Breast epithelium (tissue), 3 donors: ENCODE measurements at regions not wholly inside any gene's neighbourhood (a gene's known extent, or its start where the extent isn't known, plus 50 kb on each side); places are given as distances from the start of the nearest gene placed in this dataset.

ENCODE experiments used
- POLR2A ChIP-seq: fragments of 450-650 bp; IDR thresholded peaks from one replicate; pipeline ENCODE4 v1.6.1; 2016; ENCODE audit warnings: antibody characterized with exemption, mild to moderate bottlenecking, moderate library complexity
- POLR2AphosphoS5 ChIP-seq, 3 donors: sonication (generic); formaldehyde crosslinking; IDR thresholded peaks; one replicate each; pipeline ENCODE4 v1.6.1; 2017; ENCODE audit warnings: antibody characterized with exemption in 3 of 3
- TF ChIP-seq, protein P1 (sequence below), 3 donors: fragments of 450-650 bp; IDR thresholded peaks; one replicate each; pipeline ENCODE4 v1.5.1; 2016 to 2017; ENCODE audit warnings: antibody characterized with exemption in 3 of 3, mild to moderate bottlenecking in 3 of 3, moderate library complexity in 3 of 3

DNA sequence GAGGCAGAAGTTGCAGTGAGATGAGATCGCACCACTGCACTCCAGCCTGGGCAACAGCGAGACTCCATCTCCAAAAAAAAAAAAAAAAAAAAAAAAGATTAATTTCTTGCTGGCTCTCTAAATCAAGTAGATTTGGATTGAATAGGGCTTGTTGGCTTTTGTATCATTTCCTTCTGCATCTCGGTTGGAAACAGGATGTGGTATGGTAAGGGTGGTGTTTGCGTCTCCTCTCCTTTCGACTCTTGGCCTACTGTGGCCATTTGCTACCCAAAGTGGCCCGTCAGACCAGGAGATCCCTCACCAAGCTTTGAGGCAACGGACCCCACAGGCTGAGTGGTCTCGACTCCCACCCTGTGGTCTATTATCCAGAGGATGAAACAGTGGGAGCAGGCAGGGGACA, 168.0 kb upstream of the IRX3 start:
- TF ChIP-seq, protein P1, sequence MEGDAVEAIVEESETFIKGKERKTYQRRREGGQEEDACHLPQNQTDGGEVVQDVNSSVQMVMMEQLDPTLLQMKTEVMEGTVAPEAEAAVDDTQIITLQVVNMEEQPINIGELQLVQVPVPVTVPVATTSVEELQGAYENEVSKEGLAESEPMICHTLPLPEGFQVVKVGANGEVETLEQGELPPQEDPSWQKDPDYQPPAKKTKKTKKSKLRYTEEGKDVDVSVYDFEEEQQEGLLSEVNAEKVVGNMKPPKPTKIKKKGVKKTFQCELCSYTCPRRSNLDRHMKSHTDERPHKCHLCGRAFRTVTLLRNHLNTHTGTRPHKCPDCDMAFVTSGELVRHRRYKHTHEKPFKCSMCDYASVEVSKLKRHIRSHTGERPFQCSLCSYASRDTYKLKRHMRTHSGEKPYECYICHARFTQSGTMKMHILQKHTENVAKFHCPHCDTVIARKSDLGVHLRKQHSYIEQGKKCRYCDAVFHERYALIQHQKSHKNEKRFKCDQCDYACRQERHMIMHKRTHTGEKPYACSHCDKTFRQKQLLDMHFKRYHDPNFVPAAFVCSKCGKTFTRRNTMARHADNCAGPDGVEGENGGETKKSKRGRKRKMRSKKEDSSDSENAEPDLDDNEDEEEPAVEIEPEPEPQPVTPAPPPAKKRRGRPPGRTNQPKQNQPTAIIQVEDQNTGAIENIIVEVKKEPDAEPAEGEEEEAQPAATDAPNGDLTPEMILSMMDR (IDR thresholded peaks at IDR 0.05) = no peak
- TF ChIP-seq POLR2A (no peak), POLR2AphosphoS5 (IDR thresholded peaks at IDR 0.05) (no peak)
